ENCODE measurements at regions not wholly inside any gene's neighbourhood (a gene's known extent, or its start where the extent isn't known, plus 50 kb on each side); places are given as distances from the start of the nearest gene placed in this dataset.
"Not testable (repeated sequence)": the region's sequence is repeated elsewhere in the genome, so short reads cannot be mapped to it uniquely, and the experiment has no call there.

DNA sequence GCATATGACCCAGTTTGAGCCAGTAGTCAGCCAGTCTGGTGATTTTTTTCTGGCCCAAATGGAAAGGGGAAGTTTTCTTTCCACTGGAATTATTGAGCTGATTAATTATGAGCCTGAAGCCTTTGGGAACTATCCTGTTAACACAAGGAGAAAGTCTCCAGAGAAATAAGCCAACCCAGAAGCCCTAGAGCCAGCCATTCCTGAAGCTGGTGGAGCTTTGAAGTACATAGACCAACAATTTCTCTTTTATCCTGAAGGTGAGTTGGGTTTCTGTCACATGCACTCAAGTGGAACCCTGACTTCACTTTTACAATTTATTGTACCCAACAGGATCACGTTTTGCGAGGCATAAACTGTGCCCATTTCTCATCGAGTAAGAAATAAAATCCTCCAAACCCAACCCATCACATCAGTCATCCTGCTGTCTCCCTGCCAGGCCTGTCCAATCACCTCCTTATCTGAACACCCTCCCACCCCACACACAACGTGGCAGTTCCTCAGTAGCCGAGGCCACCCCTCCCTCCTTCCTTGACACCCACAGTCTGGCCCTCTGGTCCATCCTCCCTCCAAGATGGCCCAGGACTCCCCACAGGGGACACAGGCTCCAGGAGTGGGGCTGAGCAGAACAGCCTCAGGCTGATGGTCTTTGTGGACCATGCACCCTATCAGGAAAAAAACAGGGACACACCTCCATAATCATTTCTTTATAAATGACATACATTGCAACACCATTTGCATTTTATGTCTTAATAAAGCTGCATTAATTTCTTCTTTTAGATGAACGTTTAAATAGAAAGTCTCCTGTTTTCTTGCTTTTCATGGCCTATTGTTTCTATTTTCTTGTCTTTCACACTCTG lies 55.7 kb upstream of the GATA2 start:
- DNase-seq = no peak

- no peak for DNase-seq
Measured at GRCh38 chr3:128548021-128548420, 55.0 kb upstream of the GATA2 start.

DNA sequence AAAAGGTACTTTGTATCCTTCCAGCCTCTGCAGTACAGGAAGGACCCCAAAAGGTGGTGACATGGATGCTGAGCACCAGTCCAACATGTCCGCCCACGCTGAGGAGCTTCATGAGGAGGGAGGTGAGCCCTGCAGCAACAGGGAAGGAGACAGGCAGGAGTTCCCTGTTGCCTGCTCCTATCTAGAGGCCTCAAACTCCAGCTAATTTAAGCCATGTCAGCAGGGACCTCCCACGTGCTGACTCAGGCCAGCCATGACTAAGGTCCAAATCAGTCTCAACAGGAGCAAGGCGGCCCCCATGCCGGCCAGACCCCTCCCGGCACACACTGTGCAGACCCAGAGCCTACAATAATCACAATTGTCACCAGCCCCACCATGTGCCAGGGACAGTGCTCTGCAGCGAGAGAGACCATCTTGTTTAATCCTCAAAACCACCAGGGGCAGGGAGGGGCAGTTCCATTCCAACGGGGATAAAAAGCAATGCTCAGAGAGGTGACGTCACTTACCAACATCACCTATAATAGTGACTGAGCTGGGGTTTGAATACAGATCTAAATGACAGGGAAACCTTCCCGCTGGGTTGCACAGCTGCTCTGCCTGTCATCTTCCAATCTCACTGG lies 54.5 kb upstream of the GATA2 start:
- no peak for DNase-seq

GRCh38 chr3:128546646-128547045 lies 53.6 kb upstream of the GATA2 start:
- no peak for DNase-seq

GRCh38 chr3:128545120-128545752 lies 52.2 kb upstream of the GATA2 start:
- no peak for DNase-seq

DNA sequence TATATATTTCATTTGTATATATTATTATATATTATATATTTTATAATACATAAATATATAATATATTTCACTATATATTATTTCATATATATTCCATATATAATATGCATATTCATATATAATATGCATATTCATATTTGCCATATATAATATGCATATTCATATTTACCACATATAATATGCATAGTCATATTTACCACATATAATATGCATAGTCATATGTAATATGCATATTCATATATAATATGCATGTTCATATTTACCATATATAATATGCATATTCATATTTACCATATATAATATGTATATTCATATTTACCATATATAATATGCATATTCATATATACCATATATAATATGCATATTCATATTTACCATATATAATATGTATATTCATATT lies 51.2 kb upstream of the GATA2 start:
- DNase-seq = no peak

GRCh38 chr3:128543570-128544174 lies 50.7 kb upstream of the GATA2 start:
- DNase-seq = not testable (repeated sequence)

Data from bone marrow (tissue), 2 donors.